Loucy (cell line): ENCODE measurements at regions not wholly inside any gene's neighbourhood (a gene's known extent, or its start where the extent isn't known, plus 50 kb on each side); places are given as distances from the start of the nearest gene placed in this dataset.

Experiments
- H2AFZ ChIP-seq: fragments of 200-600 bp; sonication (generic); 2 replicates; pipeline ENCODE4 v1.6.0; 2016; ENCODE audit warnings: antibody characterized with exemption, mild to moderate bottlenecking, low read length, moderate library complexity
- H3F3A ChIP-seq: fragments of 200-600 bp; 2 replicates; pipeline ENCODE4 v1.6.0; 2016; ENCODE audit warnings: antibody characterized with exemption, low read depth, mild to moderate bottlenecking
- H3K27me3 ChIP-seq: fragments of 200-600 bp; sonication (generic); 2 replicates; pipeline ENCODE4 v1.6.1; 2014; ENCODE audit warnings: low read length, mild to moderate bottlenecking; ENCODE audit not compliant: insufficient read depth, poor library complexity, severe bottlenecking
- H3K36me3 ChIP-seq: fragments of 200-600 bp; sonication (generic); 2 replicates; pipeline ENCODE4 v1.6.1; 2016; ENCODE audit warnings: low read length; ENCODE audit not compliant: insufficient read depth
- H3K4me1 ChIP-seq: fragments of 200-600 bp; sonication (generic); 2 replicates; pipeline ENCODE4 v1.5.1; 2014; ENCODE audit warnings: low read length, mild to moderate bottlenecking; ENCODE audit not compliant: insufficient read depth, poor library complexity, severe bottlenecking
- H3K4me2 ChIP-seq: fragments of 200-600 bp; sonication (generic); 2 replicates; pipeline ENCODE4 v1.6.0; 2014; ENCODE audit warnings: antibody characterized with exemption, low read length, low read depth, mild to moderate bottlenecking; ENCODE audit not compliant: poor library complexity, severe bottlenecking
- H3K4me3 ChIP-seq: fragments of 200-600 bp; sonication (generic); 2 replicates; pipeline ENCODE4 v1.5.1; 2014; ENCODE audit warnings: low read length, mild to moderate bottlenecking, mixed read lengths; ENCODE audit not compliant: poor library complexity, severe bottlenecking
- H3K79me2 ChIP-seq: fragments of 200-600 bp; sonication (generic); 2 replicates; pipeline ENCODE4 v1.6.1; 2014; ENCODE audit warnings: low read length; ENCODE audit not compliant: insufficient read depth
- H3K9ac ChIP-seq: fragments of 200-600 bp; sonication (generic); 2 replicates; pipeline ENCODE4 v1.6.0; 2014; ENCODE audit warnings: mild to moderate bottlenecking, low read depth, low read length, moderate library complexity; ENCODE audit not compliant: poor library complexity, severe bottlenecking
- H3K9me2 ChIP-seq: fragments of 200-600 bp; sonication (generic); replicated peaks from 2 replicates; pipeline ENCODE4 v1.6.1; 2016; ENCODE audit warnings: low read depth, low read length, mixed read lengths
- H3K9me3 ChIP-seq: fragments of 200-600 bp; sonication (generic); 2 replicates; pipeline ENCODE4 v1.6.1; 2014; ENCODE audit warnings: mild to moderate bottlenecking, antibody characterized with exemption, low read length, low read depth; ENCODE audit not compliant: insufficient read depth
- H4K20me1 ChIP-seq: fragments of 200-600 bp; sonication (generic); 2 replicates; pipeline ENCODE4 v1.6.0; 2014; ENCODE audit warnings: antibody characterized with exemption, low read length, mild to moderate bottlenecking; ENCODE audit not compliant: insufficient read depth, poor library complexity, severe bottlenecking
- EZH2phosphoT487 ChIP-seq: fragments of 200-600 bp; IDR thresholded peaks from 2 replicates; pipeline ENCODE4 v1.6.1; 2018; ENCODE audit warnings: antibody characterized with exemption, mild to moderate bottlenecking, moderate library complexity, borderline replicate concordance
- TF ChIP-seq, protein P1 (sequence below): fragments of 200-600 bp; sonication (generic); conservative IDR thresholded peaks from 2 replicates; pipeline ENCODE4 v1.5.1; 2014; ENCODE audit warnings: mild to moderate bottlenecking, antibody characterized with exemption, low read length

DNA sequence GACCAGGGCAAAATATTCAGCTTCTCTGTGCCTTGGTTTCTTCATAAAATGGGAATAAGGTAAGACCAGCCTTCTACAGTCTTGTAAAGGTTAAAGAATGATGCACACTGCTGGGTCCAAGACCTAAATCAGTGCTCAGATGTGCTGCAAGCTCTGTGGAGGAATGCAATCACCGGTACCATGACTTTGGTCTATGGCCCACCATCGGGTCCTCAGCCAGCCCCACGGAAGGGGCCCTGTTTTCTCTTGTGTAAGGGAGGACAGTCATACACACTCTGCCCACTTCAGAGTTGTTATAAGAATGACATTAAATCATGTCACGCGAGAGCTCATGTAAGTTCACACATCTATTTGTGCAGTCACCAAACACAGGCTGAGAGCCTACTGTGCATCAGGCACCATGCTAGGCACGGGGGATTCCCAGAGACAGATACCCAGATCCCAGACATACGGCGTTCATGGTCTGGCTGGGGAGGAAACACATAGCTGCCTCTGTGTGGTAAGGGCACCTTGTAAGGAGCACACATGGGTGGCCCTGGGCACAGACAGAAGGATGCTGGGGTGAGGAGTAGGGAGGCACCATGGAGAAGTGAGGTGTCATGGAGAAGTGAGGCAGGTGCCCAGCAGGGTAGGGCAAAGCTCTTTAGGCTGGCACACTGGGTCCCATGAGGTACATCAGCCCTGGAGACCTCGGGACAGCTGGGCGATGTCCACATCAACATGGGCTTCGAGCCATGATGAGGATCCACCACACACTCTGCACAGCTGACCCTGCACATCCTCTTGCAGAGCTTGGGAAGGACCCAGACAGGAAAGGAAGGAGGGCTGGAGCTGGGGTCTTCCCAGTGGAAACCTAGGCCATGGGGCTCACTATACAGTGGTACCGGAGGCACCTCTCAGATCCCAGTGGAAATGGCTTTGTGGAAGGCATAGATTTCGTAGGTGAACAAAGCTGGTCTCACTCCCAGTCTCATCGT, 190.4 kb upstream of the DIO3 start:
- Histone ChIP-seq H3K9me3 (peaks cover 3% of the 10 kb centered on the region; the same call in 1 of the 2 replicates), H3K27me3 (no peaks in the 10 kb centered on the region), H3K9me2 (no peaks in the 10 kb centered on the region), H3K79me2 (no peaks in the 10 kb centered on the region), H3K4me1 (no peaks in the 10 kb centered on the region), H3K9ac (no peak overlapping the region), H4K20me1 (no peaks in the 10 kb centered on the region), H3K36me3 (no peaks in the 10 kb centered on the region), H3F3A (no peaks in the 10 kb centered on the region), H3K4me2 (no peak overlapping the region), H2AFZ (no peak overlapping the region), H3K4me3 (no peak overlapping the region)
- TF ChIP-seq, protein P1, sequence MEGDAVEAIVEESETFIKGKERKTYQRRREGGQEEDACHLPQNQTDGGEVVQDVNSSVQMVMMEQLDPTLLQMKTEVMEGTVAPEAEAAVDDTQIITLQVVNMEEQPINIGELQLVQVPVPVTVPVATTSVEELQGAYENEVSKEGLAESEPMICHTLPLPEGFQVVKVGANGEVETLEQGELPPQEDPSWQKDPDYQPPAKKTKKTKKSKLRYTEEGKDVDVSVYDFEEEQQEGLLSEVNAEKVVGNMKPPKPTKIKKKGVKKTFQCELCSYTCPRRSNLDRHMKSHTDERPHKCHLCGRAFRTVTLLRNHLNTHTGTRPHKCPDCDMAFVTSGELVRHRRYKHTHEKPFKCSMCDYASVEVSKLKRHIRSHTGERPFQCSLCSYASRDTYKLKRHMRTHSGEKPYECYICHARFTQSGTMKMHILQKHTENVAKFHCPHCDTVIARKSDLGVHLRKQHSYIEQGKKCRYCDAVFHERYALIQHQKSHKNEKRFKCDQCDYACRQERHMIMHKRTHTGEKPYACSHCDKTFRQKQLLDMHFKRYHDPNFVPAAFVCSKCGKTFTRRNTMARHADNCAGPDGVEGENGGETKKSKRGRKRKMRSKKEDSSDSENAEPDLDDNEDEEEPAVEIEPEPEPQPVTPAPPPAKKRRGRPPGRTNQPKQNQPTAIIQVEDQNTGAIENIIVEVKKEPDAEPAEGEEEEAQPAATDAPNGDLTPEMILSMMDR, result no peak
- no peak for TF ChIP-seq EZH2phosphoT487

DNA sequence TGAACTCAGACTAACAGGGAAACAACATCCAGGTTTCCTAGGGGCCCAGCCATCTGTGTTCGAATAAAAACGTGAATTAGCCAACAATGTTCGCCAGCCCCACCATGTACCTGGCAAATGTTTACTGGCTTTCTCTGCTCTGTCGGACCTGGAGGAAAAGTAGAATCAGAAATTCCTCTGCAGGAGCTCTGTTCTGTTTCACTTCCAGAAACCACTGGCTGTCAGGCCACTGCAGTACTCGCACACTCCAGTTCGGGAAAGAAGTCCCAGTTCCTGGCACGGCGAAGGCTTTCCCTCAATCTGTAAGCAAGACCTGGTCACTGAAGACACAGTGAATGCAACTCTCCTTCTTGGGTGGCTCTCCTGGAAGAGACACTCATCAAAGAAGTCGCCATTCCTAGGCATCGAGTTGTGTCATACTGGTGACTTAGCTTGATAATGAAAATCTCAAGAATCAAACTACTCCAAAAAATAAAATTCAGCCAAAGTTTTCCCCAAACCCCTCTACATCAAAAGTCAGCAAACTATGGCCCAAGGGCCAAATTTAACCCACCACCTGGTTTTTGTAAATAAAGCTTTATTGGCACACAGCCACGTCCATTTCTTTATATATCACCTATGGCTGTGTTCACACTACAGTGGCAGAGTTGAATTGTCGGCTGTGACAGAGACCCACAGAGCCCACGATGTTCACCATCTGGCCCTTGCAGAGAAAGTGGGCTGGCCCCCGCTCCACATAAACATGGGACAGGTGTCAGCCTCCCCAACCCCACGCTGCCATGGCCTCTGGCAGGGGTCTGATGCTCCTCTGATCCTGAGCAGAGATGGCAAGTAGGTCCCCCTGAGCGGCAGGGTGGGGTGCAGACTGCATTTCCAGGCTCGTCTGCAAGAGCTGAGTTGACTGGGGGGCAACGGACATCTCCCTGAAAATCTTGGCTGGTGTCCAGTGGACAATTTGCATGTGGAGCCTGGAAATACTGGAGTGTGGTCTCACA, 189.2 kb upstream of the DIO3 start:
- no peak overlapping the region for H2AFZ ChIP-seq
- H3K4me1 ChIP-seq, result no peaks in the 10 kb centered on the region
- H3K4me3 ChIP-seq, result no peak overlapping the region
- no peaks in the 10 kb centered on the region for H3K9me2 ChIP-seq
- H3K9ac ChIP-seq, result no peak overlapping the region
- no peaks in the 10 kb centered on the region for H3F3A ChIP-seq
- no peak overlapping the region for H3K4me2 ChIP-seq
- H3K36me3 ChIP-seq, result no peaks in the 10 kb centered on the region
- H3K27me3 ChIP-seq, result no peaks in the 10 kb centered on the region
- peaks cover 3% of the 10 kb centered on the region; the same call in 1 of the 2 replicates for H3K9me3 ChIP-seq
- H4K20me1 ChIP-seq, result no peaks in the 10 kb centered on the region
- TF ChIP-seq, protein P1, result no peak
- no peaks in the 10 kb centered on the region for H3K79me2 ChIP-seq

DNA sequence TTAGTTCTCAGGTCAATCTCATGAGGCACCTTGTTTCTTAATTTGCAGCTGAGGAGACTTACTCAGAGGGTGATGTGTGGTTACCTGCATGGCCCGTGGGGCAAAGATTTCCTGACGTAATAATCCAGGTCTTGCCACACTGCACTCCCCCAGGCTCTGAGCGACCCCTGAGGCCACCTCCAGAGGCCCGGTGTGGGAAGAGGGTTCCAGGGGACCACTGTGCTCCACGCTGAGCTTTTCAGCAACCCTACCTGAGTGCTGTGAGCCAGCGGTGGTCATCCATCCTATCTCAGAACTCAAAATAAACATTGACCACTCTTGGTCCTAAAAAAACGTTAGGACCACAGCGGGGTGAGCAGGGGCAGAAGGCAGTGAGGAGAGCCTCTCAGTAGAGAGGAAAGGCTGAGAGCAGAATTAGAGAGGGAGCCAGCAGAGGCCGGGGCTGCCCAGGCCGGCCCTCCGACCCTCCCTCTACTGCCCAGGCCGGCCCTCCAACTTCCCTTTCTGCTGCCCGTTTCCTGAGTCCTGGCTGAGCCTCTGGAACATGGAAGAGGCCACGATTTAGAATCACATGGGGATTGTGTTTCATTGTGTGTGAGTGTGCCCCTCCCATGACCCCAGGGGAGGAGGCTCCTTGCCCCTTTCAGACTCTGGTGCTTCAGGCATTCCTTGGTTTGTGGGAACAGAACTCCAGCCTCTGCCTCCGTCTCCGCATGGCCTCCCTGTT, 188.2 kb upstream of the DIO3 start:
- no peaks in the 10 kb centered on the region for H3K27me3 ChIP-seq
- H3K79me2 ChIP-seq, result no peaks in the 10 kb centered on the region
- TF ChIP-seq, protein P1, result no peak
- H3K4me1 ChIP-seq, result no peaks in the 10 kb centered on the region
- H3K9me3 ChIP-seq, result peaks cover 3% of the 10 kb centered on the region; the same call in 1 of the 2 replicates
- H3K9ac ChIP-seq, result no peak overlapping the region
- H3K36me3 ChIP-seq, result no peaks in the 10 kb centered on the region
- no peaks in the 10 kb centered on the region for H4K20me1 ChIP-seq
- no peak overlapping the region for H3K4me2 ChIP-seq
- H2AFZ ChIP-seq, result no peak overlapping the region
- no peaks in the 10 kb centered on the region for H3F3A ChIP-seq
- H3K9me2 ChIP-seq, result no peaks in the 10 kb centered on the region
- no peak overlapping the region for H3K4me3 ChIP-seq
